ENCODE measurements at regions not wholly inside any gene's neighbourhood (a gene's known extent, or its start where the extent isn't known, plus 50 kb on each side); places are given as distances from the start of the nearest gene placed in this dataset. TPM values are rescaled to one million over a fixed set of nuclear protein-coding genes. Genes with fewer than 3 reads are reported as not detected.

DNA sequence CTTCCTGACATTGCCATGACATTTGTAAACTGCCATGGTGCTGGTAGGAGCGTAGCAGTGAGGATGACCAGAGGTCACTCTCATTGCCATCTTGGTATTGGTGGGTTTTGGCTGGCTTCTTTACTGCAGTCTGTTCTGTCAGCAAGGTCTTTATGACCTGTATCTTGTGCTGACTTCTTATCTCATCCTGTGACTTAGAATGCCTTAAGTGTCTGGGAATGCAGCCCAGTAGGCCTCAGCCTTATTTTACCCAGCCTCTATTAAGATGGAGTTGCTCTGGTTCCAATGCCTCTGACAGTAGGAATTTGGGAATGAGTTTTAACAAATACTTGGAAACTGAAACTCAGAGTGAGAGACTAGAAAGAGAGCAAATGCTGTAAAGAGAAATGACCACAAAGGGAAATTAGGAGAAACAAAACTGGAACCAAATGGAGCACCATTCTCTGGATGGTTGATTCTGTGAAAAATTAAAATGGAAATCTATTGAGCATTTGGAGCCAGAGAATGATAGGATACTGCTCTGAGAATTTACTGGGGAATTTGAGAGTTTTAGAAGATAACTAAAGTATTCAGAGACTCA, 50.1 kb upstream of the RHOU start:
- H3K27me3 ChIP-seq = no peaks in the 10 kb centered on the region
- H3K36me3 ChIP-seq = no peaks in the 10 kb centered on the region
- no peaks in the 10 kb centered on the region for H3K4me1 ChIP-seq
- no peaks in the 10 kb centered on the region for H3K9me3 ChIP-seq
- no peak overlapping the region for H3K4me3 ChIP-seq
- no peak for DNase-seq
- intact Hi-C loops (cut with DNase I; ENCODE audit: low total_unique reads) = no loop called here
- peak overlapping the region; percentile 64 to 69 for H3K27ac ChIP-seq
- TF ChIP-seq POLR2A (IDR thresholded peaks at IDR 0.05) (no peak), CTCF (IDR thresholded peaks at IDR 0.05) (no peak)

Small RNAs in the stretch of these regions (small RNA-seq; reads per million reads assigned to genes)
- gene RF00432 (not detected), gene RNA5S10 (not detected), gene RNA5S11 (not detected), gene RNA5S12 (not detected), gene RNA5S13 (not detected), gene RNA5S14 (not detected), gene RNA5S15 (not detected), gene RNA5S16 (not detected), gene RNA5S17 (not detected), gene RNA5S2 (not detected), gene RNA5S3 (not detected), gene RNA5S4 (not detected), gene RNA5S5 (not detected), gene RNA5S6 (not detected), gene RNA5S7 (not detected), gene RNA5S8 (not detected), gene RNA5S9 (not detected), gene RNA5SP18 (not detected)
